T-cell (primary cell): ENCODE measurements at regions not wholly inside any gene's neighbourhood (a gene's known extent, or its start where the extent isn't known, plus 50 kb on each side); places are given as distances from the start of the nearest gene placed in this dataset.

ENCODE experiments used
- ATAC-seq, 4 experiments: fragments of 200-7000 bp in 3 of 4; fragments of 150-1000 bp in 1 of 4; cut with Tn5 transposase; replicated peaks in 1 of 4; 1 replicate in 3 of 4; 2 replicates in 1 of 4; pipeline ENCODE4 v1.10.0; 2021; ENCODE audit warnings: moderate library complexity in 3 of 4, mild to moderate bottlenecking in 2 of 4, moderate number of reproducible peaks in 1 of 4
- CTCF ChIA-PET, 2 donors: fragments of 300-600 bp; sonication (Branson Sonifier 250); formaldehyde crosslinking; loops; one replicate each; lab custom pipeline; 2022; ENCODE audit warnings: antibody characterized with exemption in 2 of 2; lab: Charles Lee
- POLR2A ChIA-PET, 2 donors: fragments of 300-600 bp; sonication (Branson Sonifier 250); formaldehyde crosslinking; loops; one replicate each; lab custom pipeline; 2022; ENCODE audit warnings: antibody characterized with exemption in 2 of 2; lab: Charles Lee
- DNase-seq, 35 experiments: peaks; one replicate each; pipeline versions ENCODE4 v3.0.0 to v3.0.0-alpha.2; 2013 to 2023
- H3K27ac ChIP-seq: one replicate; pipeline ENCODE4 v1.5.1; 2013; ENCODE audit warnings: low read length
- H3K27me3 ChIP-seq, 2 experiments: replicated peaks in 1 of 2; 1 replicate in 1 of 2; 2 replicates in 1 of 2; pipeline versions ENCODE4 v1.6.1 to v1.7.0; 2013; ENCODE audit warnings: low read length in 1 of 2, mixed read lengths in 1 of 2; ENCODE audit not compliant: control insufficient read depth in 2 of 2, insufficient read depth in 2 of 2; ENCODE audit errors: extremely low read depth in 1 of 2
- H3K36me3 ChIP-seq, 2 donors: 1 replicate in 1 of 2; 2 replicates in 1 of 2; pipeline versions ENCODE4 v1.6.1 to v1.7.0; 2013; ENCODE audit warnings: low read length in 1 of 2; ENCODE audit not compliant: control insufficient read depth in 2 of 2, insufficient read depth in 1 of 2; ENCODE audit errors: extremely low read depth in 1 of 2
- H3K4me1 ChIP-seq, 2 experiments: 1 replicate in 1 of 2; 2 replicates in 1 of 2; pipeline versions ENCODE4 v1.6.1 to v1.7.0; 2013; ENCODE audit warnings: low read length in 2 of 2, mixed read lengths in 1 of 2; ENCODE audit not compliant: insufficient read depth in 2 of 2, control insufficient read depth in 1 of 2; ENCODE audit errors: extremely low read depth in 1 of 2
- H3K4me3 ChIP-seq, 2 donors: 1 replicate in 1 of 2; 2 replicates in 1 of 2; pipeline versions ENCODE4 v1.5.1 to v1.7.0; 2013; ENCODE audit warnings: mild to moderate bottlenecking in 2 of 2, low read length in 1 of 2, moderate library complexity in 1 of 2; ENCODE audit not compliant: control insufficient read depth in 1 of 2; ENCODE audit errors: extremely low read depth in 1 of 2
- H3K9me3 ChIP-seq: 2 replicates; pipeline ENCODE4 v1.7.0; 2013
- H3K27ac Mint-ChIP-seq, 2 donors: one replicate each; pipeline ENCODE4 v1.8.0; 2020 to 2021; ENCODE audit warnings: mild to moderate bottlenecking in 2 of 2, mixed read lengths in 2 of 2
- H3K27me3 Mint-ChIP-seq, 2 donors: one replicate each; pipeline ENCODE4 v1.8.0; 2021 to 2022; ENCODE audit warnings: mixed read lengths in 2 of 2
- H3K36me3 Mint-ChIP-seq: one replicate; pipeline ENCODE4 v1.8.0; 2021; ENCODE audit warnings: mixed read lengths
- H3K4me1 Mint-ChIP-seq, 3 donors: one replicate each; pipeline ENCODE4 v1.8.0; 2020 to 2022; ENCODE audit warnings: mixed read lengths in 3 of 3, mild to moderate bottlenecking in 1 of 3
- H3K4me3 Mint-ChIP-seq, 3 donors: one replicate each; pipeline ENCODE4 v1.8.0; 2020 to 2022; ENCODE audit warnings: mild to moderate bottlenecking in 3 of 3, mixed read lengths in 3 of 3, moderate library complexity in 3 of 3
- H3K9me3 Mint-ChIP-seq, 3 donors: one replicate each; pipeline ENCODE4 v1.8.0; 2020 to 2022; ENCODE audit warnings: mixed read lengths in 3 of 3
- WGBS: methylation state at CpG from one replicate; pipeline ENCODE4 v1.1.5; 2013; ENCODE audit warnings: missing lambda C conversion rate; ENCODE audit not compliant: insufficient coverage; 5-methylcytosine and 5-hydroxymethylcytosine counted together

DNA sequence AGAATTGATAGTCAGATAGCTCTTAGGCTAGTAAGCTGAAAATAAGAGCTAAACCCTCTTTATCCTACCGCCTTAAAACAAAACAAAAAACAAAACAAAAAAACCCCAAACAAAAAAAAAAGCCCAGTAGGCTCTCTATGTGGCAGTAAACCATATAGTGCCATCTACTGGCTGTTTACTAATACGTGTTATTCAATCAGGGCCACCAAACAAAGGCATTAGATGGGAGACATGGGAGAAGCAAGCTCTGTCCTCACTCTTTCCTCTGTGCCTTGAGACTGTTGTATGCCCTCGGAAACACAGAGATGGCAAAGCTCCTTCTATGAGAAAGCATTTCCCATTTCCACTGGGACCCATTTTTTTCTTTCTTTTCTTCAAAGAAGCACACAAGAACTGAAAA lies 148.8 kb upstream of the MID1 start:
- ChIA-PET POLR2A (no interaction called here), CTCF (interaction anchor here in 1 of 2 donors (0.6 kb wide), 1 partner anchor 574 kb away, joined by 3 read pairs; no protein-coding TSS in a partner anchor)
- Histone ChIP-seq H3K9me3 (no peaks in the 10 kb centered on the region), H3K36me3 (no peaks in the 10 kb centered on the region), H3K27me3 (no peaks in the 10 kb centered on the region), H3K4me1 (no peaks in the 10 kb centered on the region), H3K27ac (no peak overlapping the region), H3K4me3 (no peak overlapping the region)
- no peaks in the 10 kb centered on the region for H3K27me3 Mint-ChIP-seq
- no peak overlapping the region for H3K27ac Mint-ChIP-seq
- 0% methylated on average over 1 of the region's 3 CpGs for WGBS
- no peak overlapping the region for H3K4me3 Mint-ChIP-seq
- H3K4me1 Mint-ChIP-seq: no peaks in the 10 kb centered on the region
- DNase-seq: peak in 1 of 35 experiments; percentile 5
- H3K36me3 Mint-ChIP-seq: no peaks in the 10 kb centered on the region
- H3K9me3 Mint-ChIP-seq: no peaks in the 10 kb centered on the region
- ATAC-seq: no peak

- Histone ChIP-seq H3K27me3 (no peaks in the 10 kb centered on the region), H3K4me3 (no peak overlapping the region), H3K36me3 (no peaks in the 10 kb centered on the region), H3K9me3 (no peaks in the 10 kb centered on the region), H3K4me1 (no peaks in the 10 kb centered on the region), H3K27ac (no peak overlapping the region)
- DNase-seq: no peak
- POLR2A ChIA-PET: no interaction called here
- H3K36me3 Mint-ChIP-seq: no peaks in the 10 kb centered on the region
- H3K27me3 Mint-ChIP-seq: no peaks in the 10 kb centered on the region
- H3K27ac Mint-ChIP-seq: no peak overlapping the region
- no peaks in the 10 kb centered on the region for H3K4me1 Mint-ChIP-seq
- WGBS: no CpG with 5 or more reads among the region's 9 CpGs
- CTCF ChIA-PET: interaction anchor here (0.5 to 1.0 kb wide), 3 partner anchors 11 to 631 kb away, joined by 3 to 5 read pairs (median 3); no protein-coding TSS in a partner anchor
- H3K9me3 Mint-ChIP-seq: no peaks in the 10 kb centered on the region
- H3K4me3 Mint-ChIP-seq: no peak overlapping the region
- ATAC-seq: no peak
Observed at GRCh38 chrX:10769696-10770619, 149.6 kb upstream of the MID1 start.

- no CpG with 5 or more reads among the region's 3 CpGs for WGBS
Observed at GRCh38 chrX:10773318-10773717, 152.9 kb upstream of the MID1 start.

DNA sequence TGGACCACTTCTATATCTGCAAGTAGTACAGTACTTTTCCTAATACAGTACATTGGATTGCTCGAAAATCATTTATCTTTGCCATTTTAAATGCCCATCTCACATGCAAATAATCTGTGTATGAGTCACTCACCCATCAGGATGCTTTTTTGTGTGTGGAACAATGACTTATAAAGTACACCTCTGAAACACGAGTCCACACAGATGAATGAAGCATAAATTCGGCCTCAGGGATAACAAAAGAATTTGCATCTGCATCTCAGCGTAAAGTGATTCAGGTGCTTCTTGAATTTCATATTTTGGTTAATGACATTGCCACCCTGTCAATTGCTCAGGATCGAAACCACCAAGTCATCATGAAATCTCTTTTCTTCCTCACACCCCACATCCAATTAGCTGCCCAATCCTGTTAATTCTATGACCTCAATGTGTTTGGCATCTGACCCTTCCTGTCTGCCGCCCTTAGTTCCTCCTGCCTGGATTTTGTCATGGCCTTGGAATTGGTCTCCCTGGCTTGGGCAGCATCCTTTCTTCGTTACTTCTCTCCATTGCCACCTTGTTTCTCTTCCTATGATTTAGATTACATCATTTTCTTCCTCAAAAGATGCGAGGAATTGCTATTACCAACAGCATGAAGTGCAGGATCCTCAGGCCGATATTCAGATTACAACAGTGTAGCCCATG lies 161.6 kb upstream of the MID1 start:
- no peaks in the 10 kb centered on the region for H3K9me3 ChIP-seq
- POLR2A ChIA-PET: no interaction called here
- WGBS: 94% methylated on average over 3 of the region's 9 CpGs
- H3K4me1 Mint-ChIP-seq: no peaks in the 10 kb centered on the region
- ATAC-seq (no peak), DNase-seq (no peak)
- H3K27ac Mint-ChIP-seq: no peak overlapping the region
- peaks cover 0 to 15% of the 10 kb centered on the region in 2 donors for H3K27me3 Mint-ChIP-seq
- H3K27me3 ChIP-seq: no peaks in the 10 kb centered on the region
- no peak overlapping the region for H3K4me3 ChIP-seq
- H3K36me3 ChIP-seq: no peaks in the 10 kb centered on the region
- no peaks in the 10 kb centered on the region for H3K4me1 ChIP-seq
- H3K36me3 Mint-ChIP-seq: no peaks in the 10 kb centered on the region
- H3K4me3 Mint-ChIP-seq: no peak overlapping the region
- H3K9me3 Mint-ChIP-seq: peaks cover 0 to 4% (median 0%) of the 10 kb centered on the region in 3 donors
- no peak overlapping the region for H3K27ac ChIP-seq
- CTCF ChIA-PET: no interaction called here

More at GRCh38 chrX:10773318-10773717, 152.9 kb upstream of the MID1 start:
- H3K36me3 Mint-ChIP-seq: no peaks in the 10 kb centered on the region
- ATAC-seq: no peak
- H3K9me3 Mint-ChIP-seq: no peaks in the 10 kb centered on the region
- Histone ChIP-seq H3K4me1 (no peaks in the 10 kb centered on the region), H3K9me3 (no peaks in the 10 kb centered on the region), H3K4me3 (no peak overlapping the region), H3K36me3 (no peaks in the 10 kb centered on the region), H3K27me3 (no peaks in the 10 kb centered on the region), H3K27ac (no peak overlapping the region)
- no peaks in the 10 kb centered on the region for H3K4me1 Mint-ChIP-seq
- H3K27ac Mint-ChIP-seq: no peak overlapping the region
- peaks cover 0 to under 1% of the 10 kb centered on the region in 2 donors for H3K27me3 Mint-ChIP-seq
- DNase-seq: no peak
- ChIA-PET CTCF (interaction anchor here in 1 of 2 donors (0.8 kb wide), 1 partner anchor 584 kb away, joined by 3 read pairs; no protein-coding TSS in a partner anchor), POLR2A (no interaction called here)
- no peak overlapping the region for H3K4me3 Mint-ChIP-seq

GRCh38 chrX:10783451-10783995 lies 163.1 kb upstream of the MID1 start:
- peaks cover 0 to 12% of the 10 kb centered on the region in 2 donors for H3K27me3 Mint-ChIP-seq
- H3K9me3 Mint-ChIP-seq: peaks cover 0 to 8% (median 0%) of the 10 kb centered on the region in 3 donors
- H3K4me1 Mint-ChIP-seq: no peaks in the 10 kb centered on the region
- no peak overlapping the region for H3K4me3 Mint-ChIP-seq
- H3K36me3 Mint-ChIP-seq: no peaks in the 10 kb centered on the region
- DNase-seq (no peak), ATAC-seq (no peak)
- WGBS: no CpG with 5 or more reads among the region's 2 CpGs
- Histone ChIP-seq H3K27ac (no peak overlapping the region), H3K27me3 (no peaks in the 10 kb centered on the region), H3K4me1 (no peaks in the 10 kb centered on the region), H3K4me3 (no peak overlapping the region), H3K36me3 (no peaks in the 10 kb centered on the region), H3K9me3 (no peaks in the 10 kb centered on the region)
- H3K27ac Mint-ChIP-seq: no peak overlapping the region
- ChIA-PET CTCF (no interaction called here), POLR2A (no interaction called here)

- peaks cover 0 to 9% (median 0%) of the 10 kb centered on the region in 3 donors for H3K9me3 Mint-ChIP-seq
- ATAC-seq: no peak
- DNase-seq: no peak
- Histone ChIP-seq H3K27ac (no peak overlapping the region), H3K9me3 (no peaks in the 10 kb centered on the region), H3K4me1 (no peaks in the 10 kb centered on the region), H3K27me3 (no peaks in the 10 kb centered on the region), H3K4me3 (no peak overlapping the region), H3K36me3 (no peaks in the 10 kb centered on the region)
- H3K27me3 Mint-ChIP-seq: peaks cover 0 to 13% of the 10 kb centered on the region in 2 donors
- ChIA-PET CTCF (no interaction called here), POLR2A (no interaction called here)
- H3K4me3 Mint-ChIP-seq: no peak overlapping the region
- H3K36me3 Mint-ChIP-seq: no peaks in the 10 kb centered on the region
- H3K27ac Mint-ChIP-seq: no peak overlapping the region
- no CpG with 5 or more reads among the region's 4 CpGs for WGBS
- no peaks in the 10 kb centered on the region for H3K4me1 Mint-ChIP-seq
Observed at GRCh38 chrX:10787264-10787663, 166.9 kb upstream of the MID1 start.
